ENCODE measurements at regions not wholly inside any gene's neighbourhood (a gene's known extent, or its start where the extent isn't known, plus 50 kb on each side); places are given as distances from the start of the nearest gene placed in this dataset.
A peak's percentile ranks its signal among the peaks of the same experiment; 100 is the strongest.

- H4K5ac ChIP-seq (ENCODE audit: insufficient read length, low read depth, low read length) = no peak overlapping the region
- H2BK120ac ChIP-seq (replicated peaks; ENCODE audit: low read depth, low read length) = no peak overlapping the region
- H2AFZ ChIP-seq (ENCODE audit: low read length) = no peak overlapping the region
- no peak for FAIRE-seq
- H3K18ac ChIP-seq (ENCODE audit: extremely low read depth, low read length) = no peak overlapping the region
- H3K9me3 ChIP-seq (ENCODE audit: insufficient read depth in 2 of 2, low read depth in 1 of 2, low read length in 1 of 2) = peaks cover 0 to 3% of the 10 kb centered on the region in 2 experiments; a peak in 1 of 4 replicates
- no peak overlapping the region for H4K91ac ChIP-seq (replicated peaks; ENCODE audit: insufficient read length, low read length)
- DNase-seq (ENCODE audit: low read depth in 1 of 2, low spot score in 2 of 2) = no peak
- H3K23me2 ChIP-seq (ENCODE audit: low read depth, low read length) = no peaks in the 10 kb centered on the region
- no peaks in the 10 kb centered on the region for H3K36me3 ChIP-seq (ENCODE audit: control insufficient read depth in 2 of 4, insufficient read depth in 4 of 4, low read length in 3 of 4)
- H2AK5ac ChIP-seq (ENCODE audit: low read depth, low read length) = no peak overlapping the region
- no peak overlapping the region for H2BK12ac ChIP-seq (ENCODE audit: low read depth, low read length)
- ChIA-PET POLR2A (ENCODE audit: partially characterized antibody) (no interaction called here), CTCF (ENCODE audit: partially characterized antibody) (no interaction called here)
- H3K56ac ChIP-seq (replicated peaks; ENCODE audit: insufficient read length, low read depth, low read length) = no peak overlapping the region
- H3K27me3 ChIP-seq (replicated peaks in 1 of 4; ENCODE audit: control insufficient read depth in 3 of 4, extremely low read depth in 1 of 4, insufficient read depth in 3 of 4, low read length in 3 of 4) = no peaks in the 10 kb centered on the region
- no peak overlapping the region for H3K14ac ChIP-seq (ENCODE audit: insufficient read length)
- peaks cover 5 to 9% (median 7%) of the 10 kb centered on the region in 4 experiments; a peak in 6 of 7 replicates for H3K4me1 ChIP-seq (replicated peaks in 1 of 4; ENCODE audit: control insufficient read depth in 3 of 4, insufficient read depth in 4 of 4, low read length in 3 of 4)
- no peak overlapping the region for H3K4ac ChIP-seq (replicated peaks; ENCODE audit: insufficient read length, low read depth, low read length)
- H3K27ac ChIP-seq (ENCODE audit: low read depth, low read length) = no peak overlapping the region
- no peak overlapping the region for H3K4me3 ChIP-seq (ENCODE audit: extremely low read depth in 1 of 4, insufficient read depth in 2 of 4, low read depth in 3 of 4, low read length in 4 of 4)
- 0 out of 2 replicates have a peak overlapping the region, but pooled peaks have one; percentile 61 for H2BK15ac ChIP-seq (ENCODE audit: low read length)
- H2BK5ac ChIP-seq (ENCODE audit: low read depth, low read length) = no peak overlapping the region
- H2BK20ac ChIP-seq (ENCODE audit: low read length) = no peak overlapping the region
- H4K20me1 ChIP-seq (replicated peaks in 1 of 2; ENCODE audit: control insufficient read depth in 1 of 2, insufficient read depth in 2 of 2, low read length in 2 of 2) = no peaks in the 10 kb centered on the region
- no peak overlapping the region for H4K8ac ChIP-seq (ENCODE audit: extremely low read depth, insufficient read depth, low read length)
- no peak overlapping the region for H3K4me2 ChIP-seq (ENCODE audit: insufficient read depth in 1 of 2, low read depth in 2 of 2, low read length in 2 of 2)
- no peaks in the 10 kb centered on the region for H3K79me2 ChIP-seq (ENCODE audit: control insufficient read depth in 1 of 2, insufficient read depth in 2 of 2, low read length in 2 of 2)
- H3K79me1 ChIP-seq (ENCODE audit: low read depth, low read length) = no peaks in the 10 kb centered on the region
- H3K9ac ChIP-seq (replicated peaks in 1 of 4; ENCODE audit: extremely low read depth in 1 of 4, low read depth in 3 of 4, low read length in 3 of 4) = no peak overlapping the region
- no peak overlapping the region for H3K23ac ChIP-seq (ENCODE audit: insufficient read length)
- TF ChIP-seq FOSL1 (IDR thresholded peaks at IDR 0.05; ENCODE audit: insufficient read depth, low read depth, low read length) = no peak
- no peak for TF ChIP-seq SP2 (IDR thresholded peaks at IDR 0.05; ENCODE audit: low read length)
- no peak for TF ChIP-seq CBX5 (IDR thresholded peaks at IDR 0.05; ENCODE audit: low read depth, low read length)
These were observed 72.8 kb upstream of the MC4R start for GRCh38 chr18:60445341-60445740.

Measured in H1 (cell line).